ENCODE measurements at regions not wholly inside any gene's neighbourhood (a gene's known extent, or its start where the extent isn't known, plus 50 kb on each side); places are given as distances from the start of the nearest gene placed in this dataset.

GRCh38 chr20:40610730-40611129 lies 78.3 kb downstream of the MAFB start:
- DNase-seq (ENCODE audit: low read depth, low spot score), result no peak
- Histone ChIP-seq H3K27ac (ENCODE audit: low read depth, low read length) (no peak overlapping the region), H3K4me3 (ENCODE audit: low read depth, low read length) (no peak overlapping the region), H3K9me3 (ENCODE audit: control insufficient read depth, insufficient read depth, low read length) (no peaks in the 10 kb centered on the region), H3K27me3 (ENCODE audit: control insufficient read depth, insufficient read depth, low read length) (no peaks in the 10 kb centered on the region)
- ChIA-PET POLR2A (no interaction called here), CTCF (no interaction called here)
- TF ChIP-seq CTCF (IDR thresholded peaks at IDR 0.05; ENCODE audit: low read depth, low read length), result no peak

DNA sequence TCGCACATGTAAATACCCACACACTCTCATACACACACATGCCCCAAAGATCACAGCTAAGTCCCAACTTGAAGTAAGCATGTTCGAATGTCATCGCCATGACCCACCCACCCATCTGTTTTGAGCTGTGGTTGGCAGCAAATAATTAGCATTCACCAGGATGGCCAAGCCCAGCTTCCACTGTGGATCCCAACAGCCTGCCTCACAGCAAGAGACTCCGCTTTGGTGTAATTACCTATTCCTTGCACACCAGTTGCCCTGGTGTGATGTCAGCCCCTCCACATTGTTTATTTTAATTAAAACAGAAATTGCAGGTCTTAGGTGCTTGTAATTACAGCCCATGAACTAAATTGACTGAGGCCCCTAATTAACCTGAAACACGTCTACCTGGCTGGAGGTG lies 81.1 kb downstream of the MAFB start:
- no peak for TF ChIP-seq CTCF (IDR thresholded peaks at IDR 0.05; ENCODE audit: low read depth, low read length)
- CTCF ChIA-PET, result no interaction called here
- POLR2A ChIA-PET, result no interaction called here
- Histone ChIP-seq H3K27ac (ENCODE audit: low read depth, low read length) (no peak overlapping the region), H3K9me3 (ENCODE audit: control insufficient read depth, insufficient read depth, low read length) (no peaks in the 10 kb centered on the region), H3K27me3 (ENCODE audit: control insufficient read depth, insufficient read depth, low read length) (no peaks in the 10 kb centered on the region), H3K4me3 (ENCODE audit: low read depth, low read length) (no peak overlapping the region)
- no peak for DNase-seq (ENCODE audit: low read depth, low spot score)

DNA sequence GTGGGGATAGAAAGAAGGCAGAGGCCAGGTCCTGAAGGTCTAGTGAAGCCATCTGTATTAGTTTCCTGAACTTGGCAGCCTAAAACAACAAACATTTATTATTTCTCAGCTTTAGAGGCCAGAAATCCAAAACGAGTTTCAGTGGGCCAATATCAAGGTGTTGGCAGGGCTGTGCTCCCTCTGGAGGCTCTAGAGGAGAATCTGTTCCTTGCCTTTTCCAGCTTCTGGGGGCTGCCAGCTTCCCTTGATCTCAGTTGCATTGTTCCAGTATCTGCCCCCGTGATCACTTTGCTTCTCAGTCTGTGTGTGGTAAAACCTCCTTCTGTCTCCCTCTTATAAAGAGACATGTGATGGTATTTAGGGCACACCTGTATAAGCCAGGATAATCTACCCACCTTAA lies 82.4 kb downstream of the MAFB start:
- CTCF ChIA-PET, result no interaction called here
- Histone ChIP-seq H3K4me3 (ENCODE audit: low read depth, low read length) (no peak overlapping the region), H3K27ac (ENCODE audit: low read depth, low read length) (no peak overlapping the region), H3K9me3 (ENCODE audit: control insufficient read depth, insufficient read depth, low read length) (no peaks in the 10 kb centered on the region), H3K27me3 (ENCODE audit: control insufficient read depth, insufficient read depth, low read length) (no peaks in the 10 kb centered on the region)
- POLR2A ChIA-PET, result no interaction called here
- no peak for TF ChIP-seq CTCF (IDR thresholded peaks at IDR 0.05; ENCODE audit: low read depth, low read length)
- DNase-seq (ENCODE audit: low read depth, low spot score), result no peak

DNA sequence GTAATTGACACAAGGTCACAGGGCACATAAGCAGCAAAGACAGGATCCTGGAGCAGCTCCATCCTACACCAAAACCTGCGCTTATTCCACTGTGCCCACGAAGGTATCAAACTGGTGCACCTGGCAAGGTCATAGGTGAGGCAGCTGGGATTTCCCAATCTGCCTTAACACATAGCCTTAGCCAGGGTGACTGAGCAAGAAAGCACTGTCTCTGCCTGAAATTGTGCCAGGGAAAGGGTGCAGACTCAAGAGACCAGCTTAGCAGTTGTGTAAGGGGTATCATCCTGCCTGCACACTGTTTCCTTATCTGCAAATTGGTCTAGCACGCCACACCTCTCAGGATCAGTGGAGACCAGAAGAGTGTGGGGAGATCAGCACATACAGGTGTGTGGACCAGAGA lies 82.8 kb downstream of the MAFB start:
- Histone ChIP-seq H3K27me3 (ENCODE audit: control insufficient read depth, insufficient read depth, low read length) (no peaks in the 10 kb centered on the region), H3K4me3 (ENCODE audit: low read depth, low read length) (no peak overlapping the region), H3K9me3 (ENCODE audit: control insufficient read depth, insufficient read depth, low read length) (no peaks in the 10 kb centered on the region), H3K27ac (ENCODE audit: low read depth, low read length) (no peak overlapping the region)
- DNase-seq (ENCODE audit: low read depth, low spot score), result no peak
- TF ChIP-seq CTCF (IDR thresholded peaks at IDR 0.05; ENCODE audit: low read depth, low read length), result no peak
- POLR2A ChIA-PET, result no interaction called here
- CTCF ChIA-PET, result no interaction called here

GRCh38 chr20:40604416-40604815 lies 84.6 kb downstream of the MAFB start:
- no peaks in the 10 kb centered on the region for H3K27me3 ChIP-seq (ENCODE audit: control insufficient read depth, insufficient read depth, low read length)
- POLR2A ChIA-PET, result no interaction called here
- no peak overlapping the region for H3K27ac ChIP-seq (ENCODE audit: low read depth, low read length)
- no peak overlapping the region for H3K4me3 ChIP-seq (ENCODE audit: low read depth, low read length)
- TF ChIP-seq CTCF (IDR thresholded peaks at IDR 0.05; ENCODE audit: low read depth, low read length), result no peak
- no peak for DNase-seq (ENCODE audit: low read depth, low spot score)
- H3K9me3 ChIP-seq (ENCODE audit: control insufficient read depth, insufficient read depth, low read length), result no peaks in the 10 kb centered on the region
- CTCF ChIA-PET, result no interaction called here

Measured in AG04450 (cell line).